Skin epidermis (tissue), 12 donors: ENCODE measurements at regions not wholly inside any gene's neighbourhood (a gene's known extent, or its start where the extent isn't known, plus 50 kb on each side); places are given as distances from the start of the nearest gene placed in this dataset.
"Not testable (repeated sequence)": the region's sequence is repeated elsewhere in the genome, so short reads cannot be mapped to it uniquely, and the experiment has no call there.

Experiments
- H3K27ac ChIP-seq, 21 experiments: fragments of 200-600 bp; sonication (generic) in 11 of 21; one replicate each; pipeline ENCODE4 v1.5.0; 2020; ENCODE audit warnings: mild to moderate bottlenecking in 3 of 21, inconsistent platforms in 2 of 21, moderate library complexity in 2 of 21
- H3K4me3 ChIP-seq, 7 experiments: fragments of 200-600 bp; sonication (generic) in 2 of 7; one replicate each; pipeline ENCODE4 v1.5.0; 2020; ENCODE audit warnings: inconsistent platforms in 2 of 7, mild to moderate bottlenecking in 2 of 7, moderate library complexity in 1 of 7

GRCh38 chr20:51968151-51968550 lies 165.8 kb upstream of the SALL4 start:
- no peak overlapping the region for H3K4me3 ChIP-seq

DNA sequence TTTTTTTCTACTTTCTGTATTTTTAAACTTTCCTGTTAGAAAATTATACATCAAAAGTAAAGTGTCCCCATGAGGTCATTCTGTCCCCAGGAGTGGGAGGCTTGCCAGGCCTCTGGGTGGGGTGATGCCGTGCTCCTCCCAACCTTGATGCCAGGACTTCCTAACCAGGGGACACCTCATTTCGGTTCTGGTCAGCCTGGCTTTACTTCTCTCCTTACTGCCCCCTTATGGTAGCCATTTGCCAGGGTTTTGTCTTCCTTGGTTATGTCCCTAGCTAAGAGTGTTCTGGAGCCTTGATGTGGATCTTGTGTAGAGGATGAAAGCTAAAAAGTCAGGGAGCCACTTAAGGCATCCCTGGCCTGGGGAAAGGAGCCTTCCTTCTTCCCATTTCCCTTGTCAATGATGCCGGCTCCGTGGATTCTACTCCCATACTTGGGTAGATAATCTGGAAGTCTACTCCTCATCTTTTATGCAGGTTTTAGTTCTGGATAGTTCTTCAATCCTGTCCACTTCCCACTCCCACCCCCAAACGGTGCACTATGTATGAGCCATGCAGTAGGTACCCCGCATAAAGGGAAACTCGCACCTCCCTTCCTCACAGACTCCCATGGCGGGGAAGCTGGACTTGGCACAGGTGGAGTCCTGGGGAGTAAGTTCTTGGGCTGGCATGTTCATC lies 164.1 kb upstream of the SALL4 start:
- H3K4me3 ChIP-seq = no peak overlapping the region
- no peak overlapping the region for H3K27ac ChIP-seq

More at GRCh38 chr20:51968151-51968550, 165.8 kb upstream of the SALL4 start:
- H3K27ac ChIP-seq = no peak overlapping the region

DNA sequence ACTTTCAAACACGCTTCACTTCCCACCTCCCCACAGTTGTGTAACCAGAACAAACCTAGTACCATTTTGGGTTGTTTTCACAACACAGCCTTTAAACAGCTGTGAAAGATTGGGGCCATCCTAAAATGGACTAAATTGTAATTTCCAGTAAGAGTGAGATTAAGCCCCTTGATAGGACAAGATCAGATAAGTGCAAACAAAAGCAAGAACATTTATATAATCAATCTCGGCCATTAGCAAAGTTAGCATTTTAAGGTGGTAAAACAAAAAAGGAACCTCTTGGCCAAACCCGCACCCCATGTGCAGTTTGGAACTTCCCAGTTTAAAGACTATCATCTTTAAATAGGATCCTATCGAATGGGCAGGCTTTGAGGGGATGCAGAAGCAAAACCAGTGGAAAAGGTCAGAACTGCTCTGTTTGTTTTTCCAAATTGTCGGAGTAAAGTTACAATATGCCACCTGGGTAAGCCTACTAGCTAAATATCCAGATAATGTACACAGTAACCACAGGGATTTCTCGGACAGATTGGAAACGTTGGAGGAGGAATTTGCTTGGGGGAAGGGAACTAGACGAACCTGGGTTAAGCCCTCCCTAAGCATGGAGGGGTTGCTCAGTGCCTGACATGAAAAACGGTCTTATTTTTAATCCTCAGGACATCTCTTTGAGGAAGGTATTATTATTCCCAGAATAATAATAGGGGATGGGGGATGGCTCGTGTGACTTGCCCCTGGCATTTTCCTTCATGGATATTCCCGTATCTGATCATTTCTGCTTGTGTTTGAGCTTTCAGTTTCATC lies 159.8 kb upstream of the SALL4 start:
- H3K27ac ChIP-seq = no peak overlapping the region
- H3K4me3 ChIP-seq = no peak overlapping the region

DNA sequence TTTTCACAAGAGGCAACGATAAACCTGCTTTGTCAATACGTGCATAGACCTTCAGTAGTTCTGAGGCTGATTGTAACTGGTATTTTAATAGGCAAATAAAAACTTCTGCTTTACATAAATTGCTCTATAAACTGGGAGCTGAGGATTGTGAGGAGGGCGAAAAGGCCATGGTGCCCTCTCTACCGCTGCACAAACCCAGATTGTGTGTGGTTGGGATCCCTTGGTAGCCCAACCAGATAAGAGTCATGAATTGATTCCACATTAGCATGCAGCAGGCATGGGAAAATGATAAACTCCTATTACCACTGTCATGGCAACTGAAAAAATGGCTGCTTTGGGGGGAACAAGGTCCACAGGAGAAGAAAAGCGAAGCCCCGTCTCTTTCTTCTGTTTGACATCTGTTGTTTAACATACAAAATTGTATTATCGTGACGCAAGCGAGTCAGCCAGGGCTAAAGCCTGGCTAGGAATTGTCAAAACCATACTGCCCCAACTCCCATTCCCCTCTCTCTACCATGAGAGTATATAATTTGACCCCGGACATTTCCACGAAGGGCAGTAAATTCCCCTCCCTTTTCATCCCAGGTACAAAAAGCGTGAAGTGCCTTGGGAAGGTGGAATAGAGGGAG lies 157.8 kb upstream of the SALL4 start:
- Histone ChIP-seq H3K27ac (no peak overlapping the region), H3K4me3 (no peak overlapping the region)

DNA sequence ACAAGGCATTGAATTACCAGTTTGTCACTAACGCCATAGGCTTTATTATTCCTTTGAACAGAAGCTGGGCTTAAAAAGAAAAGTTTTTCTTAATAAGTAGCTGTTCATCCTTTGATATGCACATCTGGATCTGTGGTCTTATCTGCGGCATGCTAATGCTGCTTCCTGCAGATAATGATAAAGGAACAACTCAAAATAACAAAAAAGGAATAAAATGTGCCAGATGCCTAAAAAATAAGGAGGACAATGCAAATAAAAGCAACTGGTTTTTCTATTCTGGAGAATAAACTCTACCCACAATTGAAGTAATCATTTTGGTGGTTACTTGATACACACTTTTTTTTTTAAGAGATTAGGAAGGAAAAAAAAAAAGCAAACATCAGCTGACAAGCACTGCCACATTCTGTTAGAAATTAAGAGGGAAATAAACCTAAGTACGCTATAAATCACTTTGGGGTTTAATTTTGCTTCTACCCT lies 156.8 kb upstream of the SALL4 start:
- no peak overlapping the region for H3K4me3 ChIP-seq
- H3K27ac ChIP-seq = no peak overlapping the region

GRCh38 chr20:51958099-51959065 lies 156.1 kb upstream of the SALL4 start:
- Histone ChIP-seq H3K4me3 (no peak overlapping the region), H3K27ac (no peak overlapping the region)

GRCh38 chr20:51955756-51956155 lies 153.4 kb upstream of the SALL4 start:
- Histone ChIP-seq H3K27ac (no peak overlapping the region), H3K4me3 (no peak overlapping the region)

- H3K27ac ChIP-seq = no peak overlapping the region
- no peak overlapping the region for H3K4me3 ChIP-seq
Measured at GRCh38 chr20:51953731-51954340, 151.5 kb upstream of the SALL4 start.

DNA sequence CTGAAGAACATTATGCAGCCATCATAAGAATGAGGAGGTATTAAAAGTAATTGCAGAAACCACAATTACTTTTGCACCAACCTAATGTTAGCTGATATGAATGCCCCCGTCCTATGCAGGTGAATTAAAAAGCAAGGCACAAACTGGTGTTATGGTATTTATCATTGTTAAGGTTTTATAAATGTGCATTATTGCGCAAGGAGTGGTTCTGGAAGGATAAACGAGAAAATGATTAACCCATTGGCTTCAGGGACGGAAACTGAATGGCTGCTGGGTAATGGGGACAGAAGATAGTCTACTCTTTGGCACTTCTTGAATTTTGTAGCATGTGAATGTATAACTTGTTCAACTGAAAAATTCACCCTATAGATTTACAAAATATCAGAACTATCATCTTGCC lies 148.6 kb upstream of the SALL4 start:
- Histone ChIP-seq H3K4me3 (no peak overlapping the region), H3K27ac (no peak overlapping the region)

DNA sequence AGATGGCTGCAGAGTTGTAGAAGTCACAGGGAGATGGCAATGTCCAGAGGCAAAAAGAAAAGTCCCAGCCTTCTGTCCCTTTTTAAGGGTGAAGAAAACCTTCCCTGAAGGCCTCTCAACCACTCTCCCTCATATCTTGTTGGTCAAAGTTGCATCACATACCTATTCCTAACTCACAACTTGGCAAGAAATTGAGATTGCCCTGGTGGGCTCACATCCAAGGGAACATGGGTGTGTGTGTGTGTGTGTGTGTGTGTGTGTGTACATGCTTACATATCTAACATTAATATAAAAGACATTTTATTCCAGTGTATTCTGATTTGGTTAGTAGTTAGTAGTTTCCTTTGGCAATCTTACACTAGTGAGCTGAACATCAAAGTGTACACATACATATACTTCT lies 144.3 kb upstream of the SALL4 start:
- Histone ChIP-seq H3K27ac (no peak overlapping the region), H3K4me3 (no peak overlapping the region)

GRCh38 chr20:51945881-51946280 lies 143.6 kb upstream of the SALL4 start:
- H3K4me3 ChIP-seq = no peak overlapping the region
- H3K27ac ChIP-seq = no peak overlapping the region

DNA sequence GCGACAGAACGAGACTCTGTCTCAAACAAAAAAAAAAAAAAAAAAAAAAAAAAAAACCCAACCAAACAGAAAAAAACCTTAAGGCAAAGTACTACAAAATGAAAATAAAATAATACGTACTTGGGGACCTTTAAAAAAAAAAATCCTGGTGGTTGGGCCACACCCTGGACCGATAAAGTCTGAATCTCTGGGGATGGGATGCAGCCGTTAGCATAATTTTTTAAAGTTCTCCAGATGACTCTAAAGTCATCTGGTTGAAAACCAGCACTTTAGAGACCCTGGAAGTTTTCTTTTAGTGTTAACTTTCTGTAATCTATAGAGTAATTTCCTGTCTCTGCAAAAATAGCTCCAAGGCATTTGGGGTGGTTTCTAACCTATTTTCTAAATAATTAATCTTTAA lies 142.9 kb upstream of the SALL4 start:
- no peak overlapping the region for H3K4me3 ChIP-seq
- no peak overlapping the region for H3K27ac ChIP-seq

- H3K4me3 ChIP-seq = no peak overlapping the region
Measured at GRCh38 chr20:51943761-51944160, 141.4 kb upstream of the SALL4 start.

DNA sequence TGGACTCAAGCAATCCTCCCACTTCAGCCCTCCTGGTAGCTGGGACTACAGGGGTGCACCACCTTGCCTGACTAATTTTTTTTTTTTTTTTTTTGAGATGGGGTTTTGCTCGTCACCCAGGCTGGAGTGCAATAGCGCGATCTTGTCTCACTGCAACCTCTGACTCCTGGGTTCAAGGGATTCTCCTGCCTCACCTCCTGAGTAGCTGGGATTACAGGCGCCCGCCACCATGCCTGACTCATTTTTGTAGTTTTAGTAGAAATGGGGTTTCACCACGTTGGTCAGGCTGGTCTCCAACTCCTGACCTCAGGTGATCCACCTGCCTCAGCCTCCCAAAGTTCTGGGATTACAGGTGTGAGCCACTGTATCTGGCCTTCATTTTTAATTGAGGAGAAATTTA lies 141.0 kb upstream of the SALL4 start:
- H3K4me3 ChIP-seq, H3K27ac ChIP-seq: not testable (repeated sequence)

More at GRCh38 chr20:51943761-51944160, 141.4 kb upstream of the SALL4 start:
- no peak overlapping the region for H3K27ac ChIP-seq

GRCh38 chr20:51941503-51941902 lies 139.2 kb upstream of the SALL4 start:
- no peak overlapping the region for H3K27ac ChIP-seq

GRCh38 chr20:51939259-51939585 lies 136.9 kb upstream of the SALL4 start:
- Histone ChIP-seq H3K27ac (no peak overlapping the region), H3K4me3 (no peak overlapping the region)

More at GRCh38 chr20:51941503-51941902, 139.2 kb upstream of the SALL4 start:
- no peak overlapping the region for H3K4me3 ChIP-seq

- no peak overlapping the region for H3K27ac ChIP-seq
- no peak overlapping the region for H3K4me3 ChIP-seq
Measured at GRCh38 chr20:51938559-51939258, 136.4 kb upstream of the SALL4 start.

GRCh38 chr20:51937779-51938178 lies 135.5 kb upstream of the SALL4 start:
- H3K27ac ChIP-seq = no peak overlapping the region
- no peak overlapping the region for H3K4me3 ChIP-seq

GRCh38 chr20:51936377-51936776 lies 134.1 kb upstream of the SALL4 start:
- Histone ChIP-seq H3K27ac (no peak overlapping the region), H3K4me3 (no peak overlapping the region)
